Activated T-cell treated with anti-CD3 and anti-CD28 coated beads, Interleukin-2, amount 50 U/mL, for 1 hour (primary cell): ENCODE measurements at regions not wholly inside any gene's neighbourhood (a gene's known extent, or its start where the extent isn't known, plus 50 kb on each side); places are given as distances from the start of the nearest gene placed in this dataset.

Experiments
- DNase-seq: peaks from one replicate; pipeline ENCODE4 v3.0.0-alpha.2; 2020

GRCh38 chr6:148265054-148265453 lies 77.6 kb upstream of the SASH1 start:
- no peak for DNase-seq

GRCh38 chr6:148269386-148269785 lies 73.3 kb upstream of the SASH1 start:
- DNase-seq: no peak

- no peak for DNase-seq
These were observed 70.8 kb upstream of the SASH1 start for GRCh38 chr6:148271711-148272439.

- DNase-seq: no peak
These were observed 70.0 kb upstream of the SASH1 start for GRCh38 chr6:148272597-148272996.

- DNase-seq: no peak
These were observed 68.5 kb upstream of the SASH1 start for GRCh38 chr6:148273962-148274752.

- no peak for DNase-seq
These were observed 67.8 kb upstream of the SASH1 start for GRCh38 chr6:148274809-148275208.

- DNase-seq: no peak
These were observed 57.4 kb upstream of the SASH1 start for GRCh38 chr6:148285205-148285604.

GRCh38 chr6:148286563-148286962 lies 56.1 kb upstream of the SASH1 start:
- no peak for DNase-seq

- DNase-seq: no peak
These were observed 54.9 kb upstream of the SASH1 start for GRCh38 chr6:148287623-148288333.

GRCh38 chr6:148288541-148288940 lies 54.1 kb upstream of the SASH1 start:
- DNase-seq: no peak

GRCh38 chr6:148289153-148289552 lies 53.5 kb upstream of the SASH1 start:
- no peak for DNase-seq

GRCh38 chr6:148291876-148292275 lies 50.8 kb upstream of the SASH1 start:
- no peak for DNase-seq
